Transverse colon (tissue), 4 donors: ENCODE measurements at regions not wholly inside any gene's neighbourhood (a gene's known extent, or its start where the extent isn't known, plus 50 kb on each side); places are given as distances from the start of the nearest gene placed in this dataset.
A peak's percentile ranks its signal among the peaks of the same experiment; 100 is the strongest.

Source experiments
- DNase-seq: peaks from one replicate; pipeline ENCODE4 v3.0.0-alpha.2; 2019
- H3K27ac ChIP-seq, 4 donors: fragments of 200-600 bp; sonication (generic); 2 replicates each; pipeline ENCODE4 v1.5.1; 2016 to 2018; ENCODE audit warnings: inconsistent platforms in 4 of 4
- H3K27me3 ChIP-seq: fragments of 200-600 bp; sonication (generic); 2 replicates; pipeline ENCODE4 v1.5.1; 2017; ENCODE audit warnings: inconsistent platforms
- H3K36me3 ChIP-seq, 4 donors: fragments of 200-600 bp; sonication (generic); 2 replicates each; pipeline ENCODE4 v1.5.1; 2017 to 2019; ENCODE audit warnings: inconsistent platforms in 4 of 4
- H3K4me1 ChIP-seq, 4 donors: fragments of 200-600 bp; sonication (generic); 2 replicates each; pipeline ENCODE4 v1.5.1; 2017 to 2020; ENCODE audit warnings: inconsistent platforms in 4 of 4
- H3K4me3 ChIP-seq, 4 donors: fragments of 200-600 bp; sonication (generic); 1 replicate in 1 of 4; 2 replicates in 3 of 4; pipeline versions ENCODE4 v1.5.1 to v1.6.1; 2017 to 2019; ENCODE audit warnings: inconsistent platforms in 4 of 4
- H3K9me3 ChIP-seq, 2 donors: fragments of 200-600 bp; sonication (generic); 2 replicates each; pipeline ENCODE4 v1.5.1; 2017 to 2019; ENCODE audit warnings: inconsistent platforms in 2 of 2
- CTCF ChIP-seq, 5 experiments: fragments of 200-600 bp in 3 of 5; fragments of 450-650 bp in 2 of 5; sonication (generic) in 3 of 5; IDR thresholded peaks; 1 replicate in 2 of 5; 2 replicates in 3 of 5; pipeline ENCODE4 v1.5.1; 2016 to 2017; ENCODE audit warnings: antibody characterized with exemption in 5 of 5, inconsistent platforms in 3 of 5, mild to moderate bottlenecking in 2 of 5, moderate library complexity in 1 of 5
- EP300 ChIP-seq: sonication (generic); formaldehyde crosslinking; IDR thresholded peaks from one replicate; pipeline ENCODE4 v1.6.1; 2017; ENCODE audit warnings: antibody characterized with exemption, low read depth
- POLR2A ChIP-seq: fragments of 450-650 bp; IDR thresholded peaks from one replicate; pipeline ENCODE4 v1.6.1; 2016; ENCODE audit warnings: antibody characterized with exemption, mild to moderate bottlenecking, moderate library complexity
- POLR2AphosphoS5 ChIP-seq, 3 donors: sonication (generic); formaldehyde crosslinking; IDR thresholded peaks; one replicate each; pipeline ENCODE4 v1.6.1; 2016; ENCODE audit warnings: antibody characterized with exemption in 3 of 3
- WGBS, 2 donors: methylation state at CpG; one replicate each; pipeline ENCODE4 v1.1.5; 2018; ENCODE audit warnings: low coverage in 1 of 2; 5-methylcytosine and 5-hydroxymethylcytosine counted together
- in situ Hi-C, 4 donors: fragments of 200-750 bp; cut with MboI; loops; one replicate each; pipeline versions ENCODE4 v1.15.0 to v1.15.1; 2017; ENCODE audit warnings: low sequenced_read_pairs in 3 of 4, low pct_ligation_motif_present in 1 of 4, low pct_unique_long_range_greater_than_20kb in 1 of 4
- intact Hi-C: fragments of 100-400 bp; cut with DNase I; formaldehyde crosslinking; loops from one replicate; pipeline ENCODE4 v1.15.1; 2023; ENCODE audit warnings: low total_unique reads

- TF ChIP-seq POLR2AphosphoS5 (IDR thresholded peaks at IDR 0.05) (no peak), POLR2A (no peak), EP300 (no peak), CTCF (IDR thresholded peaks at IDR 0.05) (no peak)
- H3K36me3 ChIP-seq = no peaks in the 10 kb centered on the region
- WGBS, 2 donors = 72 to 88% methylated on average over 4 to 20 of the region's 20 CpGs
- intact Hi-C loops (no loop called here), in situ Hi-C loops (no loop called here)
- H3K4me1 ChIP-seq = peaks cover 0 to 7% (median 2%) of the 10 kb centered on the region in 4 donors
- H3K27me3 ChIP-seq = no peaks in the 10 kb centered on the region
- H3K9me3 ChIP-seq = no peaks in the 10 kb centered on the region
- no peak overlapping the region for H3K27ac ChIP-seq
- no peak for DNase-seq
- no peak overlapping the region for H3K4me3 ChIP-seq
Measured at GRCh38 chr12:124660851-124661250, 93.4 kb upstream of the NCOR2 start.

GRCh38 chr12:124658806-124659402, 91.5 kb upstream of the NCOR2 start:
- 91 to 100% methylated on average over 6 to 8 of the region's 8 CpGs for WGBS, 2 donors
- Histone ChIP-seq H3K4me3 (no peak overlapping the region), H3K9me3 (no peaks in the 10 kb centered on the region), H3K27me3 (no peaks in the 10 kb centered on the region), H3K36me3 (no peaks in the 10 kb centered on the region), H3K4me1 (peaks cover 0 to 22% (median 10%) of the 10 kb centered on the region in 4 donors), H3K27ac (no peak overlapping the region)
- intact Hi-C loops = no loop called here
- in situ Hi-C loops = no loop called here
- TF ChIP-seq EP300 = no peak
- no peak for TF ChIP-seq CTCF (IDR thresholded peaks at IDR 0.05)
- TF ChIP-seq POLR2A = no peak
- TF ChIP-seq POLR2AphosphoS5 (IDR thresholded peaks at IDR 0.05) = no peak
- DNase-seq = no peak

GRCh38 chr12:124658302-124658701, 90.9 kb upstream of the NCOR2 start:
- no peak overlapping the region for H3K27ac ChIP-seq
- 79 to 89% methylated on average over 4 of the region's 4 CpGs for WGBS, 2 donors
- intact Hi-C loops = no loop called here
- no peak for TF ChIP-seq EP300
- no peak for TF ChIP-seq POLR2A
- no peak for TF ChIP-seq POLR2AphosphoS5 (IDR thresholded peaks at IDR 0.05)
- no peak for TF ChIP-seq CTCF (IDR thresholded peaks at IDR 0.05)
- H3K27me3 ChIP-seq = no peaks in the 10 kb centered on the region
- no peaks in the 10 kb centered on the region for H3K36me3 ChIP-seq
- in situ Hi-C loops = no loop called here
- no peaks in the 10 kb centered on the region for H3K9me3 ChIP-seq
- no peak overlapping the region for H3K4me3 ChIP-seq
- H3K4me1 ChIP-seq = peaks cover 0 to 22% (median 10%) of the 10 kb centered on the region in 4 donors
- DNase-seq = no peak

- no peak for TF ChIP-seq POLR2AphosphoS5 (IDR thresholded peaks at IDR 0.05)
- no peak for TF ChIP-seq POLR2A
- no peak for TF ChIP-seq EP300
- TF ChIP-seq CTCF (IDR thresholded peaks at IDR 0.05) = no peak
- Histone ChIP-seq H3K27me3 (no peaks in the 10 kb centered on the region), H3K4me3 (no peak overlapping the region), H3K27ac (peak overlapping the region in 3 of 4 donors; percentile 76 to 87 (median 84)), H3K9me3 (no peaks in the 10 kb centered on the region), H3K4me1 (peaks cover 0 to 22% (median 10%) of the 10 kb centered on the region in 4 donors), H3K36me3 (no peaks in the 10 kb centered on the region)
- in situ Hi-C loops = no loop called here
- intact Hi-C loops = no loop called here
- no peak for DNase-seq
- 69 to 70% methylated on average over 4 to 8 of the region's 8 CpGs for WGBS, 2 donors
Measured at GRCh38 chr12:124656947-124657434, 89.6 kb upstream of the NCOR2 start.
